HCT116 (cell line): ENCODE measurements at regions not wholly inside any gene's neighbourhood (a gene's known extent, or its start where the extent isn't known, plus 50 kb on each side); places are given as distances from the start of the nearest gene placed in this dataset.

ENCODE experiments used
- CTCF ChIP-seq, 3 experiments: fragments of 200-600 bp in 1 of 3; sonication (generic) in 1 of 3; IDR thresholded peaks in 2 of 3; conservative IDR thresholded peaks in 1 of 3; 2 replicates each; pipeline ENCODE4 v1.5.1; 2012 to 2017; ENCODE audit warnings: low read depth in 2 of 3, low read length in 2 of 3, antibody characterized with exemption in 1 of 3, borderline replicate concordance in 1 of 3, control low read depth in 1 of 3, mild to moderate bottlenecking in 1 of 3, mixed read lengths in 1 of 3, mixed run types in 1 of 3, moderate library complexity in 1 of 3; ENCODE audit not compliant: insufficient read depth in 1 of 3
- EZH2 ChIP-seq: fragments of 200-600 bp; sonication (generic); IDR thresholded peaks from 2 replicates; pipeline ENCODE4 v1.6.1; 2017; ENCODE audit warnings: antibody characterized with exemption, mixed run types
- POLR2A ChIP-seq: IDR thresholded peaks from 2 replicates; pipeline ENCODE4 v1.7.0; 2011; ENCODE audit warnings: borderline replicate concordance; ENCODE audit not compliant: insufficient read depth, insufficient read length; ENCODE audit errors: extremely low read depth
- ZNF274 ChIP-seq: fragments of 200-500 bp; sonication (Bioruptor generic); IDR thresholded peaks from 2 replicates; pipeline ENCODE4 v1.6.1; 2014; ENCODE audit warnings: mild to moderate bottlenecking, low read depth, low read length, inconsistent platforms

- TF ChIP-seq ZNF274 (no peak), POLR2A (no peak), EZH2 (no peak), CTCF (IDR thresholded peaks at IDR 0.05 in 2 of 3, conservative IDR thresholded peaks at IDR 0.05 in 1 of 3; ENCODE audit: borderline replicate concordance in 1 of 3, insufficient read depth in 1 of 3, low read depth in 2 of 3, low read length in 2 of 3) (no peak)
Measured at GRCh38 chr16:54412037-54412436, 125.5 kb upstream of the IRX3 start.
